COLO668 (cell line): ENCODE measurements at regions not wholly inside any gene's neighbourhood (a gene's known extent, or its start where the extent isn't known, plus 50 kb on each side); places are given as distances from the start of the nearest gene placed in this dataset.

Source experiments
- DNase-seq: peaks from one replicate; lab custom pipeline; 2025; ENCODE audit not compliant: unreplicated experiment; lab: John Stamatoyannopoulos, UW

DNA sequence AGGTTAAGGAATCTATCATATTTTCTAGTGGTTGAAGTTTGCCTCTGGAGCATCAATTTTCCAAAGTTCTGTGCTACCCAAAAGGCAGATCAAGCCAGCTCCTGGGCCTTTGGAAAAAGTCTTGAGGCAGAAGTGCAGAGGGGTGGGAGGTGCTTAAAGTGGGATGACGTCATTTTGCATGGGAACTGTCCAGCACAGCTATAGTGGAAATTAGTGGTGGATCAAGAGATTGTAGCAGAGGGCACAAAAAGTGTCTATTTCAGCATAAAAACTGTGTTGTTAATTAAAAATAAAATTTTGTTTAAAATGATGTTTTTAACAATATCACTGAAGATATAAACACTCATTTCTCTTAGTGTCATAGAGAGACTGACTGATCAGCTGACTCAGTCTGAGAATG, 221.9 kb downstream of the LRRN1 start:
- no peak for DNase-seq

DNA sequence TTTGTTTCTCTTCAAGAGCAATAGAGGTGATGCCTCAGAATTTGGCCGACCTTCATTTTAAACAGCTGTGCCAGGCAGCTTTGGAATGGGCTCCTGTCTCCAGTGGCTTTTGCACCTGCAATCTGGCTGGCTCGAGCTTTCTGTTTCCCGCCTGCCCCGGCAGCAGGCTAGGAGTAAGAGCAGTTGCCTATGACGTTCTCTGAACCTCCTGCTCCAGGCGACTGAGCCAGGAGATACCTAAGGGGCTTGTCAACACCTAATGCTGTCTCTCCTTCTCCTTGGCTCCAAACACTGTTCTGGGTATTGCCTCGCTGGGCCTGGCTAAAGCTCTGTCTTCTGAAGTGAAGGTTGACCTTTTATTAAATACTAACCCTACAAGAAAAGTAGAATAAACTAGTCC, 229.9 kb downstream of the LRRN1 start:
- no peak for DNase-seq

DNA sequence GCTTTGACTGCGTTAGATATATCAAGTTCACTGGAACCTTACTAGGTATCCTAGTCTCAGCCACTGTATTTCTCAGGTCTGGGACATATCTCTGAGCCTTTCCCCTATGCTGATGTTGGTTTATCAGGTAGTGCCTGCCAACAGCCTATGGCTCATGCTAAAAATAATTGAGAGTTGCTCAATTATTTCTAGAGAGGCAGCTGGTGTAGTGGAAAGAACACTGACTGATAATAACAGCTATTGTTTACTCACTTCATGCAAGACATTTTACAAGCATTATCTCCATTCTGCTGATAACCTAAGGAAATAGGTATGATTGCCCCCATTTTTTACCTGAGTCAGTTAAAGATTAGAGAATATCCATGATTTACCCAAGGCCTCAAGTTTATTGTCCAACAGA, 231.4 kb downstream of the LRRN1 start:
- no peak for DNase-seq

DNA sequence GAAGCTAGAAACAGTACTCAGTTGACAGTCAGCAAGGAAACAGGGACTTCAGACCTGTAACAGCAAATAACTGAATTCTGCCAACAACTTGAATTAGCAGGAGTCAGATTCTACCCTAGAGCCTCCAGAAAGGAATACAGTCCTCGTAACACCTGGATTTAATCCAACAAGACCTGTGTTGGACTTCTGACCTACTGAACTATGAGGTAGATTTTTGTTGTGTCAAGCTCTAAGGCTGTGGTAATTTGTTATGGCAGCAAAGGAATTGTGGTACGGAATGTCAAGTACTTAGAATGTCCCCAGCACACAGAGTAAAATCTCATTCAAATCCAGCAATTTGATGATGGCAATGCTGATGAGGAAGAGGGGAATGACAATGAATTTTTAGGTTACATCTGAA, 234.1 kb downstream of the LRRN1 start:
- DNase-seq = no peak

DNA sequence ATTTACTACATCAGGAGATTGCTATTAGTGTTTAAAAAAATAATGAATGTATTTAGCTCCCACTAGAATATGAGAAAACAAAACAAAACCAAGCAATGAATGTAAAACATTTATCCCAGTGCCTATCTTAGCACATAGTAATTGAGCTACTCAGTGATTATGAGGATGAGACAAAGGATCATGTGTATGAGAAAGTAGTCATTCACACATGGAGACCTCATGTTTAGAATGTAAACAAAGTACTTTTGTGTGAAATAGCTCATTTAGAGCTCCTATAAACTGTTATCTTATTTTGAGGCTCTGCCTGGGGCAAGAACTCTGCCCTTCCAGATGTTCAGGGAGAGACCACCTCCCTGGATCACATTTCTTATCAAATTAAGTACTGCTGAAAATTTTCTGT, 236.8 kb downstream of the LRRN1 start:
- DNase-seq = no peak

DNA sequence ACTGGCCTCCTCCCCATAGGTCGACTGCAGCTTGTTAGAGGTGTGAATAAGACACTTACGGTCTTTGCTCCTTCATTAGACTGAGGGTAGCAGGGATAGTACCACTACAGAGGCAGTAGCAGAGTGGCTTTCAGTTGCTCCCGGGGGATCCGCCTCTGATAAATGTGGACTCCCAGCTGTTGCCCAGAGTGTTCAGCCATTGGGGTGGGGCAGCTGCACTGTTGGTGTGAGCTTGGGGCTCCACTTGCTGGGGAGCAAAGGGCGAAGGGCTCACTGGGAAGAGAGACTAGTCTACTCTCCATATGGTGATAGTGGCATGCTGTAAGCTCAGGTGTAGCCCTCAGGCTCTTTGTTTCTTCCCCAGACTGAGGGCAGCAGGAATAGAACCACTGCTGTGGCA, 239.1 kb downstream of the LRRN1 start:
- DNase-seq = no peak

DNA sequence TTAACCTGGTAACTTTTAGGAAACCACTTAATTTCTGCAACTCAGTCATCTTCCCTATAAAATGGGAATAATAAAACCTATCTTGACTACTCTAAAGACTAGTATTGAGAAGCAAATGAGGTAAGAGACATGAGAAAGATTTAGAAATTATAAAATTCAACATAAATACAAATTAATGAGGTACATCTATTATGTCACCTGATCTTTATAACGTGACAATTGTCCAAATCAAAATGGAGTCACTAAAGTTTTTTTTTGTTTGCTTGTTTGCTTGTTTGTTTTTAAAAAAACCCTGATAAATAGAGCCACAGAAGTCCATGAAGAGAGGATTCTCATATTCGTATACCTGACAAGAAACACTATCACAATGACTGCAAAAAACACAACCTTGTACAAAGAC, 242.8 kb downstream of the LRRN1 start:
- no peak for DNase-seq

DNA sequence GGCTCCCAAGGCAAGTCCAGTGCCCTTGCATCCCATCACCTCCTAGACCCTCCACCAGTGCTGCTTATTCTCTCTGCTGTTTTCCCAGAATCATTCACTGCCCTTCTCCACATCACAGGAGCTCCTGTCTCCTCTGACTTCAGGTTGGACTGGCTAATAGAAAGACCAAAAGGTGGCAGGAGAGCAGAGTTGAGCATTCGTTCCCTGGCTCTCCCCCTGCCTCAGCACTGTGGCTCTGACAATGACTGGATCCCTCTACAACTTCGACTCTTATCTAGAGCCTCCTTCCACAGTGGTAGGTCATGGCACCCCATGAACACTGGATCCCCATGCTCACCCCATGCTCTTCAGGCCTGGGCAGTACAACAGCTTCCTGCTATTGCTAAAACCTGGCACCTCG, 243.6 kb downstream of the LRRN1 start:
- DNase-seq = no peak

DNA sequence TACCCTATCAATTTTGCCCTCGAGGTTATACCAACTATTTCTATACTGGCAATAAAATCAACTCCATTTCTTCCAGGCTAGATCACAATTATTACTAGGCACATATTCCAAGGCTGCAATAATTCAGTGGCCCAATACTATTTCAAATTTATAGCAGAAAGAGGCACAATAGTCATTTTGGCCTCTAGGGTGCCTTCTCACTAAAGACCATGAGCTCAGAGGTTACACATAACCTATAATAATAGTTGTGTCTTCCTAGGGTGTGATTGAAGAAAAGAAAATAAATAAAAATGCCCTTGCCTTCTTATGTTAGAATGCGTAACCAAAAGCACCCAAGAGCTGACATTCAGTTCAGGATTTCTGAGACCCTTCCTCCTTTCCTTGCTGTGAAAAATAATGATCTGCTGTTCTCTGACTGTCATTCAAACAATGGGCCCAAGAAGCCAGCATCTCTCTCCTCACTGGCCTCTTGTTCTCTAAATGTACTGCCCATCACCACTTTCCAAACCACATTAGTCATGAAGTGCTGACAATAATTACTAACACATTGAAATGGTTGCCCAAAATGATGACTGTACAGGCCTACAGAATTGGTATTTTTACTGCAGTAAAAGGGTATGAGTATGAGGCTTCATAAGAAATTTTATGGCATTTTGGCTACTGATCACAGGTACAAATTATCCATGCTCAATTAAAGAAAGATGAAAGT, 244.8 kb downstream of the LRRN1 start:
- DNase-seq = no peak

DNA sequence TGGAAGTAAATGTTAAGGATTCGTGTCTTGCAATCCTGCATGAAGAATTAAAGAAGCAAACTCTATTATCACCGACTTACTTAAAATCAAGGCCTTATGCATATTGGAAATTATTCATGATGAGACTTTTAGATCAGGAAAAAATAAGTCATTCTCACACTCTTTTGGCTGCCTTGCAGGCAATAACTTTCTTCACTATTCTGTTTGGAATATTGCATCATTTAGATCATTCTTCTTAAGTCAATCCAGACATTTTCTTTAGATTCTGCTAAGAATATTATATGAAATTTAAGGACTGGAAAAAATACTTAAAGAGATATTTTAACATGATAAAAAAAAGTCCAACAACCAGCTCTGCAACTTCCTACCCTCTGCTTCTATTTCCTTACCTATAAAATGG, 245.4 kb downstream of the LRRN1 start:
- DNase-seq = no peak

DNA sequence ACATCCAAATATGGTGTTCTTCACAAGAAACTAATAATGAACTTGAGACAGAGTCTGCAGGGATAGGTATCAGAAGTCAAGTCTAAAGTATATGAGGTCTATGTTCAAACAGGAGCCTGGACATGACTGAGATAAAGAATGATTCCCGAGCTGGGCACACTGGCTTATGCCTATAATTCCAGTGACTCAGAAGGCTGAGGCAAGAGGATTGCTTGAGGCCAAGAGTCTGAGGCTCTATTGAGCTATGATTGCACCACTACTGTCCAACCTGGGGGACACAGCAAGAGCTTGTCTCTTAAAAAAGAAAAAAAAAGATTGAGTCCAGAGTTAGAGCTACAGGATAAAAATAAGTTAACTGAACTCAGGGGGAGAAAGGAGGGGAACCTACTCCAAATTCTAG, 246.5 kb downstream of the LRRN1 start:
- no peak for DNase-seq

DNA sequence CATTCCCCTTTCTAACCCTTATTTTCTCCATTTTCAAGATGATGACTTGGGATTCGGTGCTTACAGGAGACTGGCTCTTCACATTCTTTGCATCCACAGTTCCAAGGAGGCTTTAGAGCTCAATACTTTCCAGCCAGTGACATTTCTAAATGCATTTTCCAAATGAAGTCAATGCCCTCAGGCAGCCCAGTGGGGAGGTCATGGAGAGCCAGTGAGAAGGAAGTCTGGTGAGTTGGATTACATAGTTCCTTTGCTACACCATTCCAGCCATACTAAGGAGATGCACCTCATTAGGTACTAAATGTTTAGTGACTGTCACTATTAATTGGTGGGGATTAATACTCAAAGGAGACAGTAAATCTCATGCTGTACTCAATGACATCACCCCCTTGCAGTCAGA, 248.1 kb downstream of the LRRN1 start:
- DNase-seq = no peak

DNA sequence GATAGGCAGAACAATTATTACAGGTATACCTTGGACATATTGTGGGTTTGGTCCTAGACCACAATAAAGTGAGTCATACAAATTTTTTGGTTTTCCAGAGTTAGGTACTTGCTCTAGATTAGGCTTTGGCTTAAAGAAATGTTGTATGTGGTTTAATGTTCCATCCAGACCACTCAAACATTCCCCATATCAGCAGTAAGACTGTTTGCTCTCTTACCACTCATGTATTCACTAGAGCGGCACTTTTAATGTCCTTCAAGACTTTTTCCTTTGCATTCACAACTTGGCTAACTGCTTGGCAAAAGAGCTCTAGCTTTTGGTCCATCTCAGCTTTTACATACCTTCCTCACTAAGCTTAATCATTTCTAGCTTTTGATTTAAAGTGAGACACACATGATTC, 250.5 kb upstream of the SETMAR start:
- DNase-seq = no peak

DNA sequence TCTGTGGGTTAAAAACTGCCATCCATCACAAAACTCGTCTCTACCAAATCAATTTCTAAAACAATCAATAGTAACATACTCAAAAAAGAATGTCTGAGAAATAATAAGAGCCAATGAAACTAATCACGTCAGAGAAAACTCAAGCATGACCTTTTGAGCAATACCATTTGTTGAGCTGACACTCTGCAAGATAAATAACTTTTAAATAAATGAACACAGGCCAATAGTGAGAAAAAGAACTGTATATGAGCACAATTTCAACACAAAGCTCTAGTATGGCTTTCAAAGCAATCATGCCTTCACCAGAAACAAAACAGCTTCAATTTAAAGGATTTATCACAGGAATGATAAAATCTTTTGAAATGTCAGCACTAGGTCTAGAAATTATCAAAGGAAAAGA, 249.2 kb upstream of the SETMAR start:
- no peak for DNase-seq

DNA sequence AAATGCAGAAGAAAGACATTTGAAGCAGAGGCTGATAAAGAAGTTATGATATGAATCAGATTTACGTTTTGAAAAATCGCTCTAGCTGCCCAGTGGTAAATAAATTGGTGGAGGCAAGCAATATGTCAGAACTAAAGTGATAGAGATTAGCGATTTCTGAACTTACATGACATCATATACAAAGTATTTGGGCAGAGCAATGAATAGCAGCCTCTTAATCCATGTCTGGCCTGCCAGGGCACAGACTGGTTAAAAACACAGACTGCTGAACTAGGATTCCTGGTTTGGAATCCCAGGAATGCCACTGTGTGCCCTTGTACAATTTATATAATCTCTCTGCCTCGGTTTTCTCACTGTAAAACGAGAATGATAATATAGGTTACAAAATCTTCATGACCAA, 243.1 kb upstream of the SETMAR start:
- DNase-seq = no peak

DNA sequence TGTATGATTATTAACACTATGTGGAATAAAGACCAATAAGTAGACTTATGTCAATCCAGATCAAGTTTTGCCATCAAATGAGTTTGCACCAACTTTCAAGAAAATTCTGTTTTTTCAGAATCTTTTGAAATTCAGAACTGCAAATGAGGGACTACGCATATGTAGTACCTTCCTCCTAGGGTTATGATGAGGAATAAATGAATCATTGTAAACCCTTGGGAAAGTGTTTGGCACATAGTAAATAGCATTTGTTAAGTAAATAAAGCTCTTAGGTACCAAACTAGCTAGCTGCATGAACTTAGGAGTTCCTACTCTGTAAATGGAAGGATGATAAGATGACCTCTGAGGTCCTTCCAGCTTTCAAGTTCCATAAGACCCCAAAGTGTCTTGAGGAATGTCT, 242.6 kb upstream of the SETMAR start:
- DNase-seq = no peak

DNA sequence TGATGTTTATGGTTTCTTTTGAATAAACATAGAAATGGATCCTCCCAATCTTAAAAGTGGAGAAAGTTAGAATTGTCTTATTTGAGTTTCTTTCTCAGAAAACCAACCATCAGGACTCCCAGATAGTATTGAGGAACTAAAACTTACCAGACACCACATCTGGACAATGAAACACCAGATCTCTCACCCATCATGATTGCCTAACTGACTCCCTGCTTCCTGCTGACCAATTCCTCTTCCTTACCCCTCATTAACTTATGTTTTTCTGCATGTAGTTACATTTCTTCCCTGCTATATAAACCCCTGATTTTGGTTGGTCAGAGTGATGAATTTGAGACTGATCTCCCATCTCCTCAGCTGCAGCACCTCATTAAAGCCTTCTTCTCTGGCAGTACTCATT, 242.0 kb upstream of the SETMAR start:
- DNase-seq = no peak

DNA sequence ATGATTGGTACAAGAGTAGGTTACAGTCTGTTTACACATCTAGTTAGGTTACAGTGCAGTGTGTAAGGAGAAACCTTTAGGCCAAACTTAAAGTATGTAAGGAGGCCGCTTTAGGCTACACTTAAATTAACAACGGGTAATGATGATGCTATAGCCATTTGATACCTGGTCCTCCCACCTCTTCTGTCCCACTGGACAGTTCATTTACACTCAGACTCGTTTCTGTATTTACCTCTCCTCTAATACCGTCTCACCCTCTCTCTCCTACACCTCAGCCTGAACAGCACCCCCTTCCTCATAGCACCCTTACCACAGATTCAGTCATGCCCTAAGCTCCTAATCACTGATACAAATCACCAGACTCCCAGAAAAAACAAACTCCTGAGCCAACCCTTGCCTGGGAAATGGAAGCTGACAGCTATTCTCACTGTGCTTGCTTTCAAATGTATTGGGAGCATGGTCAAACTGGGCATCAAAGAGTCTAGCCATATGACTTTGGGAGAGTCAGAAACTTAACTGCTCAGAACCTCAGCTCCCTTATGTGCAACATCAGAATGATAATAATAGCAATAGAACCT, 241.3 kb upstream of the SETMAR start:
- DNase-seq = no peak

DNA sequence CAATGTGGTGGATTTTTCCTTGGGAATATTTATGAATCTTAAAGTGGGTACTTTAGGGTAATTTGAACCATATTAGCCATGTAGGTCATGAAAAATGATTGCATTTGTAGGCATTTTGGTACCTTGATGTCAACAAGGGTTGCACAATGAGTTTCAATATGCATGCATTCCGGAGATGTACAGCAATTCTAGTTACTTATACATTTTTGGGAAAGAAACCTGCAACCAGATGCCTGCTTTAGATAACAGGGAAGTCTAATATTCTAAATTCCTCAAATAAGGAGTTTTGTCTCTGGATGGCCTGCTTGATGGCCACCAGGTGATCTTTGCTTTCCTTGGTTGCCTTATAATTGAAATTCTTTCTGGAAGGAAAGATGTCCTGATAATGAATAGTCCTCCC, 240.5 kb upstream of the SETMAR start:
- no peak for DNase-seq

DNA sequence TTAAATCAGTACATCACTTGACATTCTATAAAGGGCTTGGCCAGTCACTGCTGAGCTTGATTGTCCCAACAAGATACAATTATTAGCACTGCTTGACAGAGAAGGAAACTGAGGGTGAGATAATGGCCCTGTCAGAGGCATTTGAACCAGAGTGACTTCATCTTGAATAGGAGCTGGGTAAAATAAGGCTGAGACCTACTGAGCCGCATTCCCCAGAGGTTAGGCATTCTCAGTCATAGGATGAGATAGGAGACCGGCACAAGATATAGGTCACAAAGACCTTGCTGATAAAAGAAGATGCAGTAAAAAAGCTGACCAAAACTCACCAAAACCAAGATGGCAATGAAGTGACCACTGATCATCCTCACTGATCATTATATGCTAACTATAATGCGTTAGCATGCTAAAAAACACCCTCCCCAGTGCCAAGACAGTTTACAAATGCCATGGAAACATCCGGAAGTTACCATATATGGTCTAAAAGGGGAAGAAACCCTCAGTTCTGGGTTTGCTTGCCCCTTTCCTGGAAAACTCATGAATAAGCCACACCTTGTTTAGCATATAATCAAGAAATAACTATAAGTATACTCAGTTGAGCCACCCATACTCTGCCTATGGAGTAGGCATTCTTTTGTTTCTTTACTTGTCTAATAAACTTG, 239.1 kb upstream of the SETMAR start:
- DNase-seq = no peak

DNA sequence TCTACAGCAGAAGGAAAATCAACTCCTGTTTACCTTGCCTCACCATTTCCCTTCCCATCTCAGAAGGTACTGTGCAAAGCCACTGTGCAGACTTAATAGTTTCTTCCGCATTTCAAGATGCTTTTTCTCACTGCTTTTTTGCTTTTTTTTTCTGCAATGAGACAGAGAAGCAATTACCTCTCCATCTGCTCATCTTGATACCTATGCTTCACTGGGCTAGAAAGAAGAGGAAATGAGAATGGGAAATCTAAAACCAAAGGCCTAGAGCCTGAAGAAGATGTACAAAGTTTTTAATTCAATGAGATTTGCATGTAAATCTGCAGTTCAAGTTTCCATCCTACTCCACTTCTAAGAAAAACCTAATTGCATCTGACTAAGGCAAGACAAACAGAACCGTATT, 238.1 kb upstream of the SETMAR start:
- no peak for DNase-seq

DNA sequence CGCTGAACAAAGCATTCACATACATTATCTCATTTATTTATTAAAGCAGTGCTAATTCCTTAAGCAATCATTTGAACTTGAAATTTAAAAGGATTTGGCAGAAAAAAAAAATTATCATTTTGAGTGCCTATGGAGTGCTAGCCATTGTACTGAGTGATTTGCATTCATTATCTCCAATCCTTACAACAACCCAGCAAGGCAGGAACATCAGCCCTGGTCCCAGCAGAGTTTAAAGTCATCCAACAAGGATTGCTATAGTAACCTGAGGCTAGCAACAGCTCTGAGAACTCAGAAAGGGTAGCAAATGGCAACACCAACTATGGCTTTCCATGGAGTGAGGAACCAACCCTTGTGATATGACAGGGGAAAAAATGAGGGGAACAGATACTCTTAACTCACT, 237.6 kb upstream of the SETMAR start:
- no peak for DNase-seq

DNA sequence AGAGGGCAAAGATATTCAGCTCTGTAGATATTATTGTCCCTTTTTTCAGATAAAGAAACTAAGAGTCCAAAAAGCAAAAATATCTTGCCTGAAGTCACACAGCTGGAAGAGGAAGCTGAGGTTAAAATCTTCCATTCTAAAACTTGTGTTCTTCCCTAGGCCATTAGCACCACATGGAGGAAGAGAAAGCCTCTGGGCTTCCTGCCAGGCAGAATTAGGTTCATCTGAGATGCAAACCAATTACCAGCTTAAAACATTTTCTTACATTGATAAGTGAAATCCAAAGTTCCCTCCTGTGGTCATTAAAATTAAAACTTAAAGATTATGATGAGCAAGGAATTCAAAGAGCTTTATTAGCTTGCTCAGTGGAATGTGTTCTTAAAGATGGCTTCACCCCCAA, 235.3 kb upstream of the SETMAR start:
- no peak for DNase-seq
